ENCODE measurements at regions not wholly inside any gene's neighbourhood (a gene's known extent, or its start where the extent isn't known, plus 50 kb on each side); places are given as distances from the start of the nearest gene placed in this dataset.

DNA sequence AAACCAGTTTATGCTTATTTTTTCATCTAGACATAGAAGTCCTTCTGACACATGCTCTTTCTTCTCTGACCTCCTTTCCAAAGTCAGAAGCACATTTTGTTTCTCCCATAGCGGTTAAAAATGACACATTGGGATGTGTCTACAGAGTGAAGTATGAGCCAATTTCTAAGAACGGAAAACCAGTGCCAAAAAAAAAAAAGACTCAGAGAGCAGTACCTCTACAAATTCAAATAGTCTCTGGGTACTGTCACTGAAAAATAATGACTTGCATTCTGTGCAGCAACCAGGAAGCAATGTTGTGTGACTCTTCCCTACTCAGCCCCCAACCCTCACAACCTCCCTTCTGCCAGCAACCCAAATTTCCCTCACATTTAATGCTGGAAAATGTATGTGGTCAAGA, 145.5 kb upstream of the PMFBP1 start:
- no peak overlapping the region for H3K4ac ChIP-seq (replicated peaks; ENCODE audit: insufficient read length, low read depth, low read length)
- no peak overlapping the region for H2BK12ac ChIP-seq (ENCODE audit: low read depth, low read length)
- ChIA-PET POLR2A (ENCODE audit: partially characterized antibody) (no interaction called here), CTCF (ENCODE audit: partially characterized antibody) (no interaction called here)
- no peaks in the 10 kb centered on the region; the same call in 1 of the 2 replicates for H3K23me2 ChIP-seq (ENCODE audit: low read depth, low read length)
- H4K20me1 ChIP-seq (replicated peaks in 1 of 2; ENCODE audit: control insufficient read depth in 1 of 2, insufficient read depth in 2 of 2, low read length in 2 of 2), result no peaks in the 10 kb centered on the region
- H3K4me3 ChIP-seq (ENCODE audit: extremely low read depth in 1 of 4, insufficient read depth in 2 of 4, low read depth in 3 of 4, low read length in 4 of 4), result no peak overlapping the region
- H3K27ac ChIP-seq (ENCODE audit: low read depth, low read length), result no peak overlapping the region
- no peak overlapping the region for H3K18ac ChIP-seq (ENCODE audit: extremely low read depth, low read length)
- H4K8ac ChIP-seq (ENCODE audit: extremely low read depth, insufficient read depth, low read length), result no peak overlapping the region
- H3K23ac ChIP-seq (ENCODE audit: insufficient read length), result no peak overlapping the region
- FAIRE-seq (no peak), DNase-seq (ENCODE audit: low read depth in 1 of 2, low spot score in 2 of 2) (no peak)
- H3K9me3 ChIP-seq (ENCODE audit: insufficient read depth in 2 of 2, low read depth in 1 of 2, low read length in 1 of 2), result peaks cover 11 to 17% of the 10 kb centered on the region in 2 experiments; a peak in 3 of 4 replicates
- H2BK15ac ChIP-seq (ENCODE audit: low read length), result no peak overlapping the region
- 86% methylated on average over 2 of the region's 2 CpGs; no CpG with 5 or more reads in 1 of the 2 experiments for WGBS, 2 experiments (ENCODE audit: extremely low coverage in 1 of 2, insufficient coverage in 1 of 2, insufficient read length in 1 of 2, insufficient replicate concordance in 2 of 2, low coverage in 1 of 2, low lambda C conversion rate in 2 of 2, missing lambda C conversion rate in 1 of 2)
- H2BK5ac ChIP-seq (ENCODE audit: low read depth, low read length), result no peak overlapping the region
- H4K91ac ChIP-seq (replicated peaks; ENCODE audit: insufficient read length, low read length), result no peak overlapping the region
- H2AK5ac ChIP-seq (ENCODE audit: low read depth, low read length), result no peak overlapping the region
- H3K4me2 ChIP-seq (ENCODE audit: insufficient read depth in 1 of 2, low read depth in 2 of 2, low read length in 2 of 2), result no peak overlapping the region
- H3K56ac ChIP-seq (replicated peaks; ENCODE audit: insufficient read length, low read depth, low read length), result no peak overlapping the region
- H3K79me2 ChIP-seq (ENCODE audit: control insufficient read depth in 1 of 2, insufficient read depth in 2 of 2, low read length in 2 of 2), result no peaks in the 10 kb centered on the region
- peaks cover 0 to 4% (median 2%) of the 10 kb centered on the region in 4 experiments; a peak in 2 of 7 replicates for H3K4me1 ChIP-seq (replicated peaks in 1 of 4; ENCODE audit: control insufficient read depth in 3 of 4, insufficient read depth in 4 of 4, low read length in 3 of 4)
- H3K79me1 ChIP-seq (ENCODE audit: low read depth, low read length), result no peaks in the 10 kb centered on the region
- no peaks in the 10 kb centered on the region for H3K27me3 ChIP-seq (replicated peaks in 1 of 4; ENCODE audit: control insufficient read depth in 3 of 4, extremely low read depth in 1 of 4, insufficient read depth in 3 of 4, low read length in 3 of 4)
- H2BK20ac ChIP-seq (ENCODE audit: low read length), result no peak overlapping the region
- H3K36me3 ChIP-seq (ENCODE audit: control insufficient read depth in 2 of 4, insufficient read depth in 4 of 4, low read length in 3 of 4), result peaks cover 0 to 6% (median 0%) of the 10 kb centered on the region in 4 experiments; a peak in 1 of 8 replicates
- no peak overlapping the region for H3K9ac ChIP-seq (replicated peaks in 1 of 4; ENCODE audit: extremely low read depth in 1 of 4, low read depth in 3 of 4, low read length in 3 of 4)
- TF ChIP-seq TCF12 (IDR thresholded peaks at IDR 0.05; ENCODE audit: low read depth, low read length) (no peak), SP2 (IDR thresholded peaks at IDR 0.05; ENCODE audit: low read length) (no peak), BACH1 (IDR thresholded peaks at IDR 0.05; ENCODE audit: low read length) (no peak), PHF8 (conservative IDR thresholded peaks at IDR 0.05; ENCODE audit: low read depth, low read length) (no peak), SRF (IDR thresholded peaks at IDR 0.05; ENCODE audit: low read depth, low read length) (no peak), CHD1 (IDR thresholded peaks at IDR 0.05; ENCODE audit: low read depth, low read length) (no peak), CBX8 (IDR thresholded peaks at IDR 0.05; ENCODE audit: borderline replicate concordance, low read depth, low read length) (no peak), RXRA (IDR thresholded peaks at IDR 0.05; ENCODE audit: insufficient read depth, low read depth, low read length) (no peak), BCL11A (IDR thresholded peaks at IDR 0.05; ENCODE audit: low read depth in 2 of 2, low read length in 2 of 2) (no peak), NRF1 (IDR thresholded peaks at IDR 0.05; ENCODE audit: low read depth, low read length) (no peak), SP4 (IDR thresholded peaks at IDR 0.05; ENCODE audit: low read length) (no peak)
- TF ChIP-seq, protein P1, sequence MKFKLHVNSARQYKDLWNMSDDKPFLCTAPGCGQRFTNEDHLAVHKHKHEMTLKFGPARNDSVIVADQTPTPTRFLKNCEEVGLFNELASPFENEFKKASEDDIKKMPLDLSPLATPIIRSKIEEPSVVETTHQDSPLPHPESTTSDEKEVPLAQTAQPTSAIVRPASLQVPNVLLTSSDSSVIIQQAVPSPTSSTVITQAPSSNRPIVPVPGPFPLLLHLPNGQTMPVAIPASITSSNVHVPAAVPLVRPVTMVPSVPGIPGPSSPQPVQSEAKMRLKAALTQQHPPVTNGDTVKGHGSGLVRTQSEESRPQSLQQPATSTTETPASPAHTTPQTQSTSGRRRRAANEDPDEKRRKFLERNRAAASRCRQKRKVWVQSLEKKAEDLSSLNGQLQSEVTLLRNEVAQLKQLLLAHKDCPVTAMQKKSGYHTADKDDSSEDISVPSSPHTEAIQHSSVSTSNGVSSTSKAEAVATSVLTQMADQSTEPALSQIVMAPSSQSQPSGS (IDR thresholded peaks at IDR 0.05; ENCODE audit: low read length), result no peak
- no peak overlapping the region for H3K14ac ChIP-seq (ENCODE audit: insufficient read length)
- H2AFZ ChIP-seq (ENCODE audit: low read length), result no peak overlapping the region
- no peak overlapping the region for H4K5ac ChIP-seq (ENCODE audit: insufficient read length, low read depth, low read length)
- H2BK120ac ChIP-seq (replicated peaks; ENCODE audit: low read depth, low read length), result no peak overlapping the region
